ENCODE measurements at regions not wholly inside any gene's neighbourhood (a gene's known extent, or its start where the extent isn't known, plus 50 kb on each side); places are given as distances from the start of the nearest gene placed in this dataset.

GRCh38 chr12:14058717-14059116, 77.3 kb upstream of the GRIN2B start:
- no peak for TF ChIP-seq SMC3 (IDR thresholded peaks at IDR 0.05)
- TF ChIP-seq EP300 (IDR thresholded peaks at IDR 0.05): no peak
- TF ChIP-seq TFCP2L1 (CRISPR knock-in tag; IDR thresholded peaks at IDR 0.05): no peak
- TF ChIP-seq POLR2AphosphoS2 (conservative IDR thresholded peaks at IDR 0.05; ENCODE audit: low read length): no peak
- no peak for TF ChIP-seq FOXS1 (CRISPR knock-in tag; IDR thresholded peaks at IDR 0.05)
- no peak for TF ChIP-seq MAZ (IDR thresholded peaks at IDR 0.05; ENCODE audit: borderline replicate concordance, low read depth, low read length)
- TF ChIP-seq MAX (IDR thresholded peaks at IDR 0.05): no peak
- TF ChIP-seq RFX5 (IDR thresholded peaks at IDR 0.05): no peak
- TF ChIP-seq JUNB (IDR thresholded peaks at IDR 0.05): no peak
- no peak for TF ChIP-seq HMGXB4 (CRISPR knock-in tag; IDR thresholded peaks at IDR 0.05; ENCODE audit: borderline replicate concordance)
- TF ChIP-seq HEYL (CRISPR knock-in tag; IDR thresholded peaks at IDR 0.05): no peak
- no peak for TF ChIP-seq ZSCAN20 (CRISPR knock-in tag; IDR thresholded peaks at IDR 0.05)
- no peak for TF ChIP-seq HOXB5 (CRISPR knock-in tag; IDR thresholded peaks at IDR 0.05)
- TF ChIP-seq E2F6 (IDR thresholded peaks at IDR 0.05; ENCODE audit: borderline replicate concordance, low read depth): no peak
- TF ChIP-seq CEBPB (IDR thresholded peaks at IDR 0.05): no peak
- no peak for TF ChIP-seq EHF (CRISPR knock-in tag; IDR thresholded peaks at IDR 0.05)
- no peak for TF ChIP-seq SREBF2 (IDR thresholded peaks at IDR 0.05)
- TF ChIP-seq HDAC2 (IDR thresholded peaks at IDR 0.05): no peak
- DNase-seq (ENCODE audit: low read depth in 1 of 2, low spot score in 1 of 2) (no peak), FAIRE-seq (no peak), ATAC-seq (no peak)
- POLR2A ChIA-PET: no interaction called here
- H3K4me3 ChIP-seq: no peak overlapping the region
- no peak overlapping the region for H3K27ac ChIP-seq
- no peak overlapping the region for H3K4me2 ChIP-seq
- CTCF ChIA-PET: no interaction called here
- no peaks in the 10 kb centered on the region for H3K4me1 ChIP-seq
- H3K9me3 ChIP-seq: no peaks in the 10 kb centered on the region
- 36% methylated on average over 1 of the region's 1 CpG for WGBS (ENCODE audit: missing lambda C conversion rate)

GRCh38 chr12:14059548-14059947, 78.1 kb upstream of the GRIN2B start:
- ChIA-PET POLR2A (no interaction called here), CTCF (no interaction called here)
- Histone ChIP-seq H3K4me2 (no peak overlapping the region), H3K4me3 (no peak overlapping the region), H3K27ac (no peak overlapping the region), H3K9me3 (no peaks in the 10 kb centered on the region), H3K4me1 (no peaks in the 10 kb centered on the region)
- DNase-seq (ENCODE audit: low read depth in 1 of 2, low spot score in 1 of 2) (no peak), FAIRE-seq (no peak), ATAC-seq (no peak)
- WGBS (ENCODE audit: missing lambda C conversion rate): 29% methylated on average over 2 of the region's 2 CpGs
- TF ChIP-seq E2F6 (IDR thresholded peaks at IDR 0.05; ENCODE audit: borderline replicate concordance, low read depth) (no peak), JUNB (IDR thresholded peaks at IDR 0.05) (no peak), NPAS2 (CRISPR knock-in tag; IDR thresholded peaks at IDR 0.05; ENCODE audit: borderline replicate concordance) (no peak), HDAC2 (IDR thresholded peaks at IDR 0.05) (no peak), RAD21 (conservative IDR thresholded peaks at IDR 0.05 in 1 of 2, IDR thresholded peaks at IDR 0.05 in 1 of 2) (no peak), RCOR1 (IDR thresholded peaks at IDR 0.05; ENCODE audit: low read depth, low read length) (no peak), FOSL2 (IDR thresholded peaks at IDR 0.05) (no peak), FOSL2 (CRISPR knock-in tag; IDR thresholded peaks at IDR 0.05) (no peak), ZFP36 (IDR thresholded peaks at IDR 0.05; ENCODE audit: borderline replicate concordance, partially characterized antibody) (no peak), MAX (IDR thresholded peaks at IDR 0.05) (no peak), CEBPB (IDR thresholded peaks at IDR 0.05) (no peak), TFCP2L1 (CRISPR knock-in tag; IDR thresholded peaks at IDR 0.05) (no peak), USF2 (IDR thresholded peaks at IDR 0.05) (no peak)
